GM12874 (cell line): ENCODE measurements at regions not wholly inside any gene's neighbourhood (a gene's known extent, or its start where the extent isn't known, plus 50 kb on each side); places are given as distances from the start of the nearest gene placed in this dataset.

Source experiments
- TF ChIP-seq, protein P1 (sequence below): IDR thresholded peaks from 2 replicates; pipeline ENCODE4 v1.5.1; 2011; ENCODE audit warnings: low read depth, mild to moderate bottlenecking, control low read depth, low read length, moderate library complexity; ENCODE audit not compliant: insufficient read depth

DNA sequence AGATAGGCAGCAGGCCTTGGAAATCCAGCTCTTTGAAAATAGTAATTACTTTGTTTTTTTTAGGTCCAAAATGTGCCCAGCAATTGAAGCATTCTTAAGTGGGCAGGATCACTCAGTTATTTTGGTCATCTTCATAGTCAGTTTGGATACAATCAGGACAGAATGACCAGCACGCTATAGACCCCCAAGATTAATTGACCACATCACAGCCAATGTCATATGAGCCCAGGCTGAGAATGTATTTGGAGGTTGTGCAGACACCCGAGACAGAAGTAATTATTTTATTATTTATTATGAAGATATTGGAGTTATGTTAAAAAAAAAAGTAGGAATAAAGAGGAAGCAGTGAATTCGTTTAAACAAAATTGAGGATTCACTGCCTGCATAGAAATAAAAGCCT, 93.3 kb upstream of the PFKP start:
- TF ChIP-seq, protein P1, sequence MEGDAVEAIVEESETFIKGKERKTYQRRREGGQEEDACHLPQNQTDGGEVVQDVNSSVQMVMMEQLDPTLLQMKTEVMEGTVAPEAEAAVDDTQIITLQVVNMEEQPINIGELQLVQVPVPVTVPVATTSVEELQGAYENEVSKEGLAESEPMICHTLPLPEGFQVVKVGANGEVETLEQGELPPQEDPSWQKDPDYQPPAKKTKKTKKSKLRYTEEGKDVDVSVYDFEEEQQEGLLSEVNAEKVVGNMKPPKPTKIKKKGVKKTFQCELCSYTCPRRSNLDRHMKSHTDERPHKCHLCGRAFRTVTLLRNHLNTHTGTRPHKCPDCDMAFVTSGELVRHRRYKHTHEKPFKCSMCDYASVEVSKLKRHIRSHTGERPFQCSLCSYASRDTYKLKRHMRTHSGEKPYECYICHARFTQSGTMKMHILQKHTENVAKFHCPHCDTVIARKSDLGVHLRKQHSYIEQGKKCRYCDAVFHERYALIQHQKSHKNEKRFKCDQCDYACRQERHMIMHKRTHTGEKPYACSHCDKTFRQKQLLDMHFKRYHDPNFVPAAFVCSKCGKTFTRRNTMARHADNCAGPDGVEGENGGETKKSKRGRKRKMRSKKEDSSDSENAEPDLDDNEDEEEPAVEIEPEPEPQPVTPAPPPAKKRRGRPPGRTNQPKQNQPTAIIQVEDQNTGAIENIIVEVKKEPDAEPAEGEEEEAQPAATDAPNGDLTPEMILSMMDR = no peak

DNA sequence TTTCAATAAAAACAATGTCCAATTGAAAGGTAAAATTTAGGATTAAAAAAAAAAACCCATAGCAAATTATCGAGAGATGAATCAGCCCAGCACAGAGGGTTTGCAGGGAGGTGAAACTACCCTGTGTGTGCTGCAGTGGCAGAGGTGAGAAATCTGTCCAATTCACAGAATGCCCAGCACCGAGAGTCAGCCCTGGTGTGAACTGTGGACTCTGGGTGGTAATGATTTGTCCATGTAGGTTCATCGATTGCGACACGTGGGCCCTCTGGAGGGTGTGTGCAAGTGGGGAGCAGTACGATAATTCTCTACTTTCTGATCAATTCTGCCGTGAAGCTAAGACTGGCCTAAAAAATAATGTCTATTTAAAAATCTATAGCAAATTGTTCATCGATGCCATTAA, 94.5 kb upstream of the PFKP start:
- TF ChIP-seq, protein P1 = no peak

DNA sequence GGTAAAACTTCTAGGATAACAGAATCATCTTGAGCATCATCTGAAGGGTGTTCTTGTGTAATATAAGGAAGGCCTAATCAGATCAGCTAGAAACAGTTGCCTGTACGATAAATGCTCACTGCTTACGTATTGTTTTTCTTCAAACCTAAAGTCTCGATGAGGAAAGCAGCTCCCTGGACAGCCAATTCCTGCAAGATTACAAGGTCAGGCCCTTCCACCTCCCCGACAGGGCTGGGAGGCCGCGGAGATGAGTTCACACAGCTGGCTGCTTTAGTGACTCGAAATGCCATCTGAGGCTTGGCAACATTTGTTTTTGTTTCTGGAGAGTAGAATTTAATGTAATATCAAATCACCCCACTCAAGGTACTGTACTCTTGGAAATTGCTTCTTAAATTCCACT, 95.1 kb upstream of the PFKP start:
- TF ChIP-seq, protein P1 = no peak

DNA sequence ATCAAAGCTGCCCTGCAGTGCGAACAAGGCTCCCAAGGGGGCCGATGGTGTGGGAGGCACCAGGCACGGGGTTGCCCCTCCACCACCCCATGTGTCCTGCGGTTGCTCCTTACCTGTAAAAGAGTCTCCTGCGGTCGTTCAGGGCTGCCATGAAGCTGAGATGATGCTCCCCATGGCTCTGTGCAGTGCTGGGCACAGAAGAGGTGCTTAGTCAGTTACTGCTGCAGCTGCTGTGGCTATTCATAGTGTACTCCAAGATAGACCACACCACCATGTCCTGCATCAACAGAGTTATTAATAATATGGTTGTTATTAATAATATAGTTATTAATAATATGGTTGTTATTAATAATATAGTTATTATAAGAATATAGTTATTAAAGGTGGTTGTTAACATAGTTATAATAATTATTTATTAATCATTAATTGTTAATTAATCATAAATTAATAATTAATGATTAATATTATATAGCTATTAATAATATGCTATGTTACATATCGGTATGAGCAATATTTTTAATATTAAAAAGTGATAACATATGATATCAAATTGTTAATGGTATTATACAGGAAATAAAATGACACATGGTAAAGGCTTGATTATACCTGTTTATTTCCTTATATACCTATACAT, 97.0 kb upstream of the PFKP start:
- TF ChIP-seq, protein P1 = no peak

DNA sequence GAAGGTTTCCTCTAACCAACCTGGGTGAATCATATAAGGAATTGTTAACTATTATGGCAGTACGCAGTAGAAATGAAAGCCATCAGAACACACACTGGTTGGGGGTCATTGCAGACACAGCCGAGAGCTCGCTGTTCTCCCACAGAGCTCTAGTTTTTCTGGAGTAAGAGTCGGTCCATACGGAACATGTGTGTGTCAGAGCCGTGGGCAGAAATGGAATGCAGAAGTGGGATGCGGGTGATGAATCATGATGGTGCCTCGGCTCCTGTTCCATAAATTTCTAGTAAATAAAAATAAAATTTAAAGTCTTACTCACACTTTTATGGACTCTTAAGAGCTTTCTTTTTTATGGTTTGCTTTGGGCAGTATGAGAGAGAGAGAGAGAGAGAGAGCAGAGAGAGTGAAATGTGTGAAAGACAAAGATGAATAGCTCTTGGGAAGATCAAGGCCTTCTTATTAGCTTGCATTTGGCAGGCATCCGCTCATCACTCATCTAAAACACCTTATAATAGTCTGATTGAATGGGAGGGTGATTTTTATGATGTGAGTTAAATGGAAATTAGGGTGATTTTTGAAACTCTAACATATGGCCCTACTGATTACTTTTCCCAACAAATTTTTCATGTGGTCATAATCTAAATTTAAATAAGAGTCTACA, 98.8 kb upstream of the PFKP start:
- TF ChIP-seq, protein P1 = no peak

DNA sequence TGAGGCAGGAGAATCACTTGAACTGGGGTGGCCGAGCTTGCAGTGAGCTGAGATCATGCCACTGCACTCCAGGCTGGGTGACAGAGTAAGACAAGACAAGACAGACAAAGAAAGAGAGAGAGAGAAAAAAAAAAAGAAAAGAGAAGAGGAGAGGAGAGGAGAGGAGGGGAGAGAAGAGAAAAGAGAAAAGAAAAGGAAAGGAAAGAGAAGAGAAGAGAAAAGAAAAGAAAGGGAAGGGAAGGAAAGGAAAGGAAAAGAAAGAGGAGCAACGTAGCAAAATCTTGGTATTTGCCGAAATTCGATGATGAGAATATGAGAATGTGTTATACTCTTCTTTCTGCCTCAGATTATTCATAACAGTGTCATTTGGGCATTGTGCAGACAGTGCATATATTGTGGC, 101.2 kb upstream of the PFKP start:
- TF ChIP-seq, protein P1 = no peak

DNA sequence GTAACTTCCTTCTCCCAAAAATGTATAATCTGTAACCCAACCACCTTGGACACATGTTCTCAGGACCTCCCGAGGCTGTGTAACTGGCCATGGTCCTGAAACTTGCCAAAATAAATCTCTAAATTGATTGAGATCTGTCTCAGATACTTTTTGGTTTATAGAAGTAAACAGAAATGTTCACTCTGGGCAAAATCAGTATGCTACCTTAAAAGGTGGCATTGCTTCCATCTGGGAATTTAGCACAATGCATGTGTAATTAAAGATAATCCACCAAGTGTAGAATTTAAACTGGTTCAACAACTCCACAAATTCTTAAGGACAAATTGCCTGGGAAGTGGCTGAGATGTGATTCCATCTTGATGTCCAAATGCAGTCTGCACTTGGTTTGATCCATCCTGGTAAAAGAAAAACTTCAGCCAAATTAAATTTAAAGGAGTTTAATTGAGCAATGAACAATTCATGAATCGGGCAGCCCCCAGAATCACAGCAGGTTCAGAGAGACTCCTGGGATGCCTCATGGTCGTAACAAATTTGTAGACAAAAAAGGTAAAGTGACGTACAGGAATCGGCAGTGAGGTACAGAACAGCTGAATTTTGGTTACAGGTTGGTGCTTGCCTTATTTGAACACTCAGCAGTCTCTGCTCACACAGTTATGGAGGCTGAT, 102.6 kb upstream of the PFKP start:
- TF ChIP-seq, protein P1 = no peak
